PFSK-1 (cell line): ENCODE measurements at regions not wholly inside any gene's neighbourhood (a gene's known extent, or its start where the extent isn't known, plus 50 kb on each side); places are given as distances from the start of the nearest gene placed in this dataset.

Experiments
- FOXP2 ChIP-seq: optimal IDR thresholded peaks from 2 replicates; pipeline ENCODE3; 2011; ENCODE audit warnings: borderline replicate concordance, control low read depth, inconsistent platforms; ENCODE audit not compliant: insufficient read depth; ENCODE audit errors: extremely low read length, extremely low read depth
- POLR2AphosphoS5 ChIP-seq: IDR thresholded peaks from 2 replicates; pipeline ENCODE4 v1.6.1; 2012; ENCODE audit warnings: low read depth, mild to moderate bottlenecking, control low read depth, low read length, moderate library complexity
- REST ChIP-seq, 2 experiments: IDR thresholded peaks; 2 replicates each; pipeline versions ENCODE4 v1.6.1 to v1.8.0; 2011 to 2012; ENCODE audit warnings: low read depth in 2 of 2, low read length in 2 of 2, control low read depth in 1 of 2, inconsistent platforms in 1 of 2, mild to moderate bottlenecking in 1 of 2, moderate library complexity in 1 of 2; ENCODE audit not compliant: insufficient read depth in 1 of 2
- SIN3A ChIP-seq: IDR thresholded peaks from 2 replicates; pipeline ENCODE4 v1.6.1; 2012; ENCODE audit warnings: mild to moderate bottlenecking, low read length, moderate library complexity, borderline replicate concordance; ENCODE audit not compliant: insufficient read depth
- TAF1 ChIP-seq: IDR thresholded peaks from 2 replicates; pipeline ENCODE4 v1.6.1; 2012; ENCODE audit warnings: low read length, control low read depth, borderline replicate concordance; ENCODE audit not compliant: insufficient read depth

GRCh38 chr2:57181315-57182038, 865.1 kb upstream of the VRK2 start:
- TF ChIP-seq REST (IDR thresholded peaks at IDR 0.05; ENCODE audit: insufficient read depth in 1 of 2, low read depth in 2 of 2, low read length in 2 of 2) (no peak), FOXP2 (no peak), TAF1 (no peak), SIN3A (no peak), POLR2AphosphoS5 (no peak)

- TF ChIP-seq TAF1 (no peak), POLR2AphosphoS5 (no peak), FOXP2 (no peak), SIN3A (no peak), REST (IDR thresholded peaks at IDR 0.05; ENCODE audit: insufficient read depth in 1 of 2, low read depth in 2 of 2, low read length in 2 of 2) (no peak)
These were observed 863.7 kb upstream of the VRK2 start for GRCh38 chr2:57182916-57183315.

DNA sequence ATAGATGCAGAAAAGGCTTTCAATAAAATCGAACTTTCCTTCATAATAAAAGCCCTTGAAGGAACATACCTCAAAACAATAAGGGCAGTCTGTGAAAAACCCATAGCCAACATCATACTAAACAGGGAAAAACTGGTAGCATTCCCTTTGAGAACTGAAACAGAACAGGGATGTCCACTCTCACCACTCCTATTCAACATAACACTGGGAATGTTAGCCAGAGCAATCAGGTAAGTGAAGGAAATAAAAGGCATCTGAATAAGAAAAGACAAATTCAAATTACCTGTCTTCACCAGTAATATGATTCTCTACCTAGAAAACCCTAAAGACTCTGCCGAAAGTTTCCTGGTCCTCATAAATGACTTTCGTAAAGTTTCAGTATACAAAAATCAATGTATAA, 861.0 kb upstream of the VRK2 start:
- TF ChIP-seq REST (IDR thresholded peaks at IDR 0.05; ENCODE audit: insufficient read depth in 1 of 2, low read depth in 2 of 2, low read length in 2 of 2) = no peak
- TF ChIP-seq POLR2AphosphoS5 = no peak
- TF ChIP-seq TAF1 = no peak
- TF ChIP-seq FOXP2 = no peak
- no peak for TF ChIP-seq SIN3A

DNA sequence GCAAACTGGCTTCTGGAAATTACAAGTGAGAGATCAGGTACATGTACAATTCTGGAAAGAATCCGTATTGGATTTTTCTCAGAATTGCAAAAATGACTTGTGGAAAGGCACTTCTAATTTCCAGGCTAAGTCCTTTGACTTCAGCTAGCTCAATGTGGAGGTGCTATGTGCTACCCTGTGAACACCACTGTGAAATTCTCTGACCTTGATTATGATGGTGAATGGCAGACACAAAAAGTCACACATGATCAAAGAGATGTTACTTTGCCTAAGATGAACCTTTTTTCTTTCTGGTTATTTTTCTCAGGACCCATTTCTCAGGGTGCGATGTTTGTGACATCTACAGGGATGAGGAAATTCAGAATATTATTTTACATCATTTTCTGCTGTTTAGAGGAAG, 856.6 kb upstream of the VRK2 start:
- TF ChIP-seq FOXP2 (no peak), TAF1 (no peak), REST (IDR thresholded peaks at IDR 0.05; ENCODE audit: insufficient read depth in 1 of 2, low read depth in 2 of 2, low read length in 2 of 2) (no peak), SIN3A (no peak), POLR2AphosphoS5 (no peak)

DNA sequence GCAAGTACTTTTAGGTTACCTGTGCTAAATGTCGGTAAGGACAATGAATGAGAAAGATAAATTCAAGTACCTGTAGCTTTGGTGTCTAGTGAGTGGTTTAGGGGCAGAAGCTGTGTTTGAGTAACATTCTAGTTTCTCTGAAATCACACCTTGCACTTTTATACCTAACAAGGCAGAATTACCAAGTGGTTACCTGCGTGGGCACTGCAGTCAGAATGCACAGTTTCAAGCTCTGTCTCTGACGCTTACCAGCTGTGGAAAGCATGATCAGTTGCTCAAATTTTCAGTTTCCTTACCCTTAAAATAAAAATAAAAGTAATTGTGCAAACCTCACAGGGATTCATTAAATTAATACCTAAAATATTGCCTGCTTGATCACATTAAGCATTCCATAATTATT, 846.9 kb upstream of the VRK2 start:
- TF ChIP-seq POLR2AphosphoS5 (no peak), SIN3A (no peak), FOXP2 (no peak), REST (IDR thresholded peaks at IDR 0.05; ENCODE audit: insufficient read depth in 1 of 2, low read depth in 2 of 2, low read length in 2 of 2) (no peak), TAF1 (no peak)
